Peyer's patch (tissue), 4 donors: ENCODE measurements at regions not wholly inside any gene's neighbourhood (a gene's known extent, or its start where the extent isn't known, plus 50 kb on each side); places are given as distances from the start of the nearest gene placed in this dataset.

ENCODE experiments used
- POLR2A ChIP-seq, 2 donors: fragments of 450-650 bp; IDR thresholded peaks; one replicate each; pipeline ENCODE4 v1.5.1; 2017; ENCODE audit warnings: antibody characterized with exemption in 2 of 2, mild to moderate bottlenecking in 2 of 2, moderate library complexity in 2 of 2
- TF ChIP-seq, protein P1 (sequence below), 6 experiments: fragments of 450-650 bp in 4 of 6; fragments of 200-600 bp in 2 of 6; sonication (generic) in 1 of 6; IDR thresholded peaks; one replicate each; pipeline ENCODE4 v1.5.1; 2017 to 2019; ENCODE audit warnings: antibody characterized with exemption in 6 of 6, mild to moderate bottlenecking in 3 of 6, moderate library complexity in 1 of 6

DNA sequence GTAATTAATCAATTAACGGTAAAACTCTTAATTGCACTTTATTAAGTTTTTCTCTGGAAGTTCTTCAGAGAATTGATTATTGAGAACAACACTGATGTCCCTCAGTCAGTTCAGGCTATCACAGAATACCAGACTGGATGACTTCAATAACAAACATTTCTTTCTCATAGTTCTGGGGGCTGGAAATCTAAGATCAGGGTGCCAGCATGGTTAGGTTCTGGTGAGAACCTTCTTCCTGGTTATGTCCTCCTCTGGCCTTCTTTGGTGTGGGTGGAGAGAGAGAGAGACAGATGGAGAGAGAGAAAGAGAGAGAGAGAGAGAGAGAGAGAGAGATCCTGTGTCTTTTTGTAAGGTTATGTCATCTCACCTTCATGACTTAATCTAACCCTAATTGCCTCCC is 71.4 kb upstream of the DAP start:
- TF ChIP-seq, protein P1, sequence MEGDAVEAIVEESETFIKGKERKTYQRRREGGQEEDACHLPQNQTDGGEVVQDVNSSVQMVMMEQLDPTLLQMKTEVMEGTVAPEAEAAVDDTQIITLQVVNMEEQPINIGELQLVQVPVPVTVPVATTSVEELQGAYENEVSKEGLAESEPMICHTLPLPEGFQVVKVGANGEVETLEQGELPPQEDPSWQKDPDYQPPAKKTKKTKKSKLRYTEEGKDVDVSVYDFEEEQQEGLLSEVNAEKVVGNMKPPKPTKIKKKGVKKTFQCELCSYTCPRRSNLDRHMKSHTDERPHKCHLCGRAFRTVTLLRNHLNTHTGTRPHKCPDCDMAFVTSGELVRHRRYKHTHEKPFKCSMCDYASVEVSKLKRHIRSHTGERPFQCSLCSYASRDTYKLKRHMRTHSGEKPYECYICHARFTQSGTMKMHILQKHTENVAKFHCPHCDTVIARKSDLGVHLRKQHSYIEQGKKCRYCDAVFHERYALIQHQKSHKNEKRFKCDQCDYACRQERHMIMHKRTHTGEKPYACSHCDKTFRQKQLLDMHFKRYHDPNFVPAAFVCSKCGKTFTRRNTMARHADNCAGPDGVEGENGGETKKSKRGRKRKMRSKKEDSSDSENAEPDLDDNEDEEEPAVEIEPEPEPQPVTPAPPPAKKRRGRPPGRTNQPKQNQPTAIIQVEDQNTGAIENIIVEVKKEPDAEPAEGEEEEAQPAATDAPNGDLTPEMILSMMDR (IDR thresholded peaks at IDR 0.05), result no peak
- TF ChIP-seq POLR2A (IDR thresholded peaks at IDR 0.05), result no peak
